ENCODE measurements at regions not wholly inside any gene's neighbourhood (a gene's known extent, or its start where the extent isn't known, plus 50 kb on each side); places are given as distances from the start of the nearest gene placed in this dataset.

DNA sequence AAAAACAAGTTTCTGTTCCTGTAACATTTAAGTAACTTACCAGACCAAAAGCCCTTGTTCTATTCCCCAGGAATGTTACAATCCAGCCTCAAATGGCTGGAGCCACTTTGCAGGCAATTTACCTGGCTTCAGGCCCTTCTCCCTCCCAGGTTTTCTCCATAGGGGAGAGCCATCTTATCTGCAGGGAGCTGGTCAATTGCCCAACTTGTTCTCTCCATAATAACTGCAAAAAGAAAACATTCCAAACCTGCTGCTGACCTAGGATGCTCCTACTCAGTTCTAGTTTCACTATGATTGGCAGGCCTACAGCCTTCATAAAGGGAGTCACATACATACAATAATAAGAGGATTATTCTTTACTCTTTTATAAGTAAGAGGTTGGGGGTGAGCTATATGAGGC is 670.7 kb downstream of the PCDH7 start:
- Histone ChIP-seq H3K27me3 (ENCODE audit: control insufficient read depth, insufficient read depth, low read length) (no peaks in the 10 kb centered on the region), H3K4me3 (ENCODE audit: low read depth, low read length) (no peak overlapping the region), H3K36me3 (ENCODE audit: control insufficient read depth, insufficient read depth, low read length) (no peaks in the 10 kb centered on the region)
- DNase-seq (ENCODE audit: low read depth): no peak
- TF ChIP-seq, protein P1, sequence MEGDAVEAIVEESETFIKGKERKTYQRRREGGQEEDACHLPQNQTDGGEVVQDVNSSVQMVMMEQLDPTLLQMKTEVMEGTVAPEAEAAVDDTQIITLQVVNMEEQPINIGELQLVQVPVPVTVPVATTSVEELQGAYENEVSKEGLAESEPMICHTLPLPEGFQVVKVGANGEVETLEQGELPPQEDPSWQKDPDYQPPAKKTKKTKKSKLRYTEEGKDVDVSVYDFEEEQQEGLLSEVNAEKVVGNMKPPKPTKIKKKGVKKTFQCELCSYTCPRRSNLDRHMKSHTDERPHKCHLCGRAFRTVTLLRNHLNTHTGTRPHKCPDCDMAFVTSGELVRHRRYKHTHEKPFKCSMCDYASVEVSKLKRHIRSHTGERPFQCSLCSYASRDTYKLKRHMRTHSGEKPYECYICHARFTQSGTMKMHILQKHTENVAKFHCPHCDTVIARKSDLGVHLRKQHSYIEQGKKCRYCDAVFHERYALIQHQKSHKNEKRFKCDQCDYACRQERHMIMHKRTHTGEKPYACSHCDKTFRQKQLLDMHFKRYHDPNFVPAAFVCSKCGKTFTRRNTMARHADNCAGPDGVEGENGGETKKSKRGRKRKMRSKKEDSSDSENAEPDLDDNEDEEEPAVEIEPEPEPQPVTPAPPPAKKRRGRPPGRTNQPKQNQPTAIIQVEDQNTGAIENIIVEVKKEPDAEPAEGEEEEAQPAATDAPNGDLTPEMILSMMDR (IDR thresholded peaks at IDR 0.05; ENCODE audit: insufficient read depth, low read length, poor library complexity, severe bottlenecking): no peak

DNA sequence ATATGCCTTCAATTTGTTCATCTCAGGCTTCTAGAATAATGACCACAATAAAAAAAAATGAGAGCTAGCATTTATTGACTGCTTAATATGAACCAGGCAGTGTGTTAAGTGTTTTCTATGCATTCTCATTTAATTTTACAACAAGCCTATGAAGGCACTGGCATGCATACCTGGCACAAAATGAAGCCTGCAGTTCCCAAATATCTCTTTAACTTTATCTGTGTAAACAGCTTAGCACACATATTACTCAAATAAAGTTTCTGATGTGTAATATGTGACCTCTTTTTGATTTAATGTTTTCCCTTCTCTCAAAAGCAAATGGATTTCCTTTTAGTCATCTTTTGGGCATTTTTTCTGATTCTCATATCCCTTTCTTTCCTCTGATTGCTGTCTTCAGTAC is 671.8 kb downstream of the PCDH7 start:
- H3K4me3 ChIP-seq (ENCODE audit: low read depth, low read length): no peak overlapping the region
- TF ChIP-seq, protein P1 (IDR thresholded peaks at IDR 0.05; ENCODE audit: insufficient read depth, low read length, poor library complexity, severe bottlenecking): no peak
- no peaks in the 10 kb centered on the region for H3K36me3 ChIP-seq (ENCODE audit: control insufficient read depth, insufficient read depth, low read length)
- no peaks in the 10 kb centered on the region for H3K27me3 ChIP-seq (ENCODE audit: control insufficient read depth, insufficient read depth, low read length)
- DNase-seq (ENCODE audit: low read depth): no peak

DNA sequence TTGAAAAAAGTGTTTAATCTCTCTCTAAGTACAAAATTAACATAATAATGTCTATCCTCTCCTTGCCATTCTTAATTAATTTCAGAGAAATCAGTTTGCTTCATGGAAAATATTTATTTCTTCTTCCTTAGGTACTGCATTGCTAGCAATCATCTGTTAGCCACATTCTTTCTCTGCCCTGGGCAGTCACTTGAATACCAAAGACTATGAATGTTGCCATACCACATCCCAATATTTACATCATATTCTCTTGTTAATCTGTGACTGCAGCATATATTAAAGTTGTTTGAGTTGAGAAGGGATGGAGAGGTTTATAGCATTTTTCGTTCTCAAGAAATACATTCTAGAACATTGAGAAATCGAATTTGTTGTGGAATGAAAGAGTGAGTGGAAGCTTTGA is 672.8 kb downstream of the PCDH7 start:
- no peaks in the 10 kb centered on the region for H3K36me3 ChIP-seq (ENCODE audit: control insufficient read depth, insufficient read depth, low read length)
- DNase-seq (ENCODE audit: low read depth): no peak
- no peaks in the 10 kb centered on the region for H3K27me3 ChIP-seq (ENCODE audit: control insufficient read depth, insufficient read depth, low read length)
- H3K4me3 ChIP-seq (ENCODE audit: low read depth, low read length): no peak overlapping the region
- TF ChIP-seq, protein P1 (IDR thresholded peaks at IDR 0.05; ENCODE audit: insufficient read depth, low read length, poor library complexity, severe bottlenecking): no peak

DNA sequence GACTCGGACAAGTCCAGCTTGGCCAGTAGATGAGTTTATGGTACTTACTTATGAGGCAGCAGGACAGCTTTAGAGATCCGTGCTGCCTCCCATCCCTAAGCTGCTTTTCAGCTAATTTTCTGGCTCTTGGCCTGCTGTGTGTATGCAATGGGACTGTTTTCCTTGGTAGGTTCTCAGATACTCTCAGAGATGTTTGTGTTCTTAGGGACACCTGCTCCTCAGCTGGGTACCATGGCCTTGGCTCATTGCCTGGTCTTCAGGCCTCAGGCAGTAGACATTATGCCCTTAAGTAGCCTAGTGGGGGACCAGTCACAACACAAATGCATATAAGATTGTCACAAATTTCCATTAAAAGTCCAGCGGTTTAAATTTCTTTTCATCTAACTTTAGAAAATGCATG is 688.0 kb downstream of the PCDH7 start:
- H3K27me3 ChIP-seq (ENCODE audit: control insufficient read depth, insufficient read depth, low read length): no peaks in the 10 kb centered on the region
- DNase-seq (ENCODE audit: low read depth): no peak
- TF ChIP-seq, protein P1 (IDR thresholded peaks at IDR 0.05; ENCODE audit: insufficient read depth, low read length, poor library complexity, severe bottlenecking): no peak
- H3K4me3 ChIP-seq (ENCODE audit: low read depth, low read length): no peak overlapping the region
- H3K36me3 ChIP-seq (ENCODE audit: control insufficient read depth, insufficient read depth, low read length): no peaks in the 10 kb centered on the region

DNA sequence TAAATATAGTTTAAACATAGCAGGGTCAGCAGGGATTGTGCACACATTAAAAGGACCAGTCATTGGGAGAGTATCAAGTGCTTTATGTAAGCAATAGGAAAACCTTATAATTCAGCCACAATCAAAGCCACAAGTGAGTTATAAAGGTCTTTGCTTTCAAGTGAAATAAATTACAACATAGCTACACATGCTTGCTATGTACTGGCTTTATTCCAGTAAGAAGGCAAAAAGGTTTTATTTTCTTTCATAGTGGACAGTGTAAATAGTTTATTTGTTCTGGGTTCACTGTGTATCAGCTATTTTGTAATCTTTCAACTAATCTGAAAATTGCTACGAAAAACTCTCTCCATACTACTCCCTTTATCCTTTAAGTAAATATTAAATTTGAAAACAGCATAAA is 691.4 kb downstream of the PCDH7 start:
- DNase-seq (ENCODE audit: low read depth): no peak
- no peak overlapping the region for H3K4me3 ChIP-seq (ENCODE audit: low read depth, low read length)
- no peaks in the 10 kb centered on the region for H3K36me3 ChIP-seq (ENCODE audit: control insufficient read depth, insufficient read depth, low read length)
- H3K27me3 ChIP-seq (ENCODE audit: control insufficient read depth, insufficient read depth, low read length): no peaks in the 10 kb centered on the region
- TF ChIP-seq, protein P1 (IDR thresholded peaks at IDR 0.05; ENCODE audit: insufficient read depth, low read length, poor library complexity, severe bottlenecking): no peak

DNA sequence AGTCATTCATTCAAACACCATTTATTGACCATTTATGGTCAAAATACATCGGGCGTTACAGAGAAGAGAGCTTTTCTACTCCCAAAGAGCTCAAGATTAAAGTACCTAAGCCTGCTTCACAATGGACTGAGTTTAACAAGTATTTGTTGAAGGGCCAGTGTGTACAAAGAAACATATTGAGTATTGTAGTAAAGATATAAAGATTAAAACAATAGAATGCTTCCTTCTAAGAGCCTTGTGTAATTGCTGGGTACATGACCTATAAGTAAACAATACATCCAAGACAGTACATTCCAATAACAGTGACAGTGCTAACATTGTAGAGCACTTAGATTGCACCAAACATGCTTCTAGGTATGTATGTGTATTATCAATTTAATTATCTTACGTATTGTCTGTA is 695.5 kb downstream of the PCDH7 start:
- DNase-seq (ENCODE audit: low read depth): no peak
- TF ChIP-seq, protein P1 (IDR thresholded peaks at IDR 0.05; ENCODE audit: insufficient read depth, low read length, poor library complexity, severe bottlenecking): no peak
- Histone ChIP-seq H3K36me3 (ENCODE audit: control insufficient read depth, insufficient read depth, low read length) (no peaks in the 10 kb centered on the region), H3K27me3 (ENCODE audit: control insufficient read depth, insufficient read depth, low read length) (no peaks in the 10 kb centered on the region), H3K4me3 (ENCODE audit: low read depth, low read length) (no peak overlapping the region)

All from kidney epithelial cell (primary cell).